Renal cortical epithelial cell (primary cell): ENCODE measurements at regions not wholly inside any gene's neighbourhood (a gene's known extent, or its start where the extent isn't known, plus 50 kb on each side); places are given as distances from the start of the nearest gene placed in this dataset.

Source experiments
- DNase-seq: peaks from one replicate; pipeline ENCODE4 v3.0.0-alpha.2; 2011; ENCODE audit warnings: low read depth

GRCh38 chr16:50994995-50995394 lies 156.1 kb downstream of the SALL1 start:
- DNase-seq = no peak

DNA sequence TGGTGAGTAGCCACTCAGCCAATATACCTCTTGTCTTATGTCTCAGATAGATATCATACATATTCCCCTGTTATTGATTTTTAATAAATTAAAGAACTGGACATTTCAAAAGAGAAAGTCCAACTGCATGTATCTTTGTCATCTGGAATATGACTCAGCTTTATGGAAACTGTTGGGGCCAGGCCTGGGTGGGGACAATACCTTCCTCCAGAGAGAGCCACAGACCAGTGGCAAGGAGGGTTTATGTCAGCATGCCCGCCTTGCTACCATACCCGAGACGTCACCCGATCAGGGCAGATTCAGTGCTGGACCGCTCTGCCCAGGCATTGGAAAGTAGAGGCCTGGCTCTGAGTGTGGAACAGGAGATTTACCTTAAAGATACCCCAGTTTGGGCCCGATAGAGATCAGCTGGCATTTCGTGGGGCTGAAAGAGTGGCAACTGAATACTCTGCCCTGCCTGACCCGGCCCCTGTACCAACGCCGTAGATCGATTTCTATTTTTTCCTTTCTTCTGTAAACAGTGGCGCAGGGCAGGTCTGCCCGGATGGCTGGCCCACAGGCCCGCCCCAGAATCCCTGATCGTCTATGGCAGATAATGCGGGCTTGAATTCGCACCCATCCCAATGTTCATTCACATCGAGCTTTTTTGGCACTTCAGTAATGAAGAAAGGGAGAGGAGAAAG lies 158.6 kb downstream of the SALL1 start:
- DNase-seq = no peak

- DNase-seq = no peak
Measured at GRCh38 chr16:50991436-50991835, 159.6 kb downstream of the SALL1 start.

GRCh38 chr16:50991006-50991405 lies 160.1 kb downstream of the SALL1 start:
- DNase-seq = no peak

DNA sequence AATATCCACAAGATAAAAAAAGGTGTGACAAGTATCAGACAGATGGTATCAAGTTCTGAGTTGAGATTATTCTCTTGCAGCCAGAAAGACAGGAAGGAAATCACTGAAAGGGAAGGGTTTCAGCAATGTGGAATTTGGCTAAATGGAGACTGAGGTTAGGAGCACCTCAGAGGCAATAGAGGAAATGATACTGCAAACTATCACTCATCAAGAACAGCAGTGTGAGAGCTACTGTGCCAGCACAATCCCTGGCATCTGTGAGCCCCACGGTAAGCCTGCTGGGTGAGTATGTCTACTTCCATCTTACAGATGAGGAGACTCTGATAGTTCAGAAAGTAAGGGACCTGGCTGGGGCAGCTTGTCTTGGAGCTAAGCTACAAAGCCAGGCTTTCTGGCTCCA lies 162.0 kb downstream of the SALL1 start:
- DNase-seq = no peak

- DNase-seq = no peak
Measured at GRCh38 chr16:50988441-50988840, 162.6 kb downstream of the SALL1 start.

- no peak for DNase-seq
Measured at GRCh38 chr16:50986453-50986852, 164.6 kb downstream of the SALL1 start.

- DNase-seq = no peak
Measured at GRCh38 chr16:50985733-50986132, 165.3 kb downstream of the SALL1 start.

- no peak for DNase-seq
Measured at GRCh38 chr16:50984688-50985087, 166.4 kb downstream of the SALL1 start.

- DNase-seq = no peak
Measured at GRCh38 chr16:50982808-50983207, 168.3 kb downstream of the SALL1 start.

GRCh38 chr16:50981951-50982350 lies 169.1 kb downstream of the SALL1 start:
- no peak for DNase-seq

GRCh38 chr16:50980666-50981065 lies 170.4 kb downstream of the SALL1 start:
- no peak for DNase-seq

GRCh38 chr16:50979806-50980620 lies 171.1 kb downstream of the SALL1 start:
- no peak for DNase-seq

- no peak for DNase-seq
Measured at GRCh38 chr16:50977138-50977537, 173.9 kb downstream of the SALL1 start.

DNA sequence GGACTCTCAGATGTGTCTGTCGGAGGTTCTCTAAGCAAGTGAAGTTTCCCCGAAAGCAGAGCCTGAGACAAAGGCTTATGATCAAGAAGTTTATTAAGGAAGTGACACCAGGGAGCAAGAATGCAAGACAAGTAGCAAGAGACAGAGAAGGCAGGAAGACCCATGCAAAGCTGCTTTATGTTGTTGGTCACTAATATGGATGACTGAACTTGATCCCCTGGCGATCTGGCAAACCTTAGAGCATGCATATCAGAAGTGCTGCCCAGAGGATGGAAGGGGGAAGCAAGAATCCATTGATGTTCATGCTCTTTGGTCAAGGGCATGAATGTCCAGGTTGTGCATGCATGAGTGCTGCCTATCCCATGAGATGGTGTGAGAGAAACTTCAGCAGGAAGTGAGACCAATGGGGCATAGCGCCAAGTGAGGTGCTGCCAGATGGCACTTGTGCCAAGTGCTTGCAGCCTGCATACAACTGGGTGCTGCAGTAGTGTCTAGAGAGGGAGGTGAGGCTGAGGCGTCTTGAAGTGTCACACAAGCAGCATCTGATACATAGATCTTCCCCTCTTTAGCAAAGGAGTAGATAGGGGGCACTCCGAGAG lies 176.5 kb downstream of the SALL1 start:
- peak; percentile 63 for DNase-seq

- peak; percentile 37 for DNase-seq
Measured at GRCh38 chr16:50972876-50973275, 178.2 kb downstream of the SALL1 start.

DNA sequence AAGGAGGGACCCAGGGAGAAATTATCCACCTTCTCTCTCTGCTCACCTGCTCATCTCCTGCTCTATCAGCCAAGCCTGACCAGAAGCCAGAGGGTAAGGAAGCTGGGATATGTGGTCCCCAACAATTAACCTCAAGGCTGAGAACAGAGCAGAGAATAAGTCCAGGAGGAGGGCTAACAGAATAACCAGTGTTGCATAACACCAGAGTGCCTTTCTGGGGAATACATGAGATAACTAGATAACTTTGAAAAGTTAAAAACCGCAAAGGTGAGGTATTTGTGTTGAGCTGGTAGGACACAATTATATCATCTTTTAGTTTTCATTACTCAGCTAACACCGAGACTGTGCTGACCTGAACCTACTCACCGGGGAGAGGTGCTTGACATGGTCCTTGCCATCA lies 180.8 kb downstream of the SALL1 start:
- DNase-seq = peak; percentile 36

GRCh38 chr16:50967827-50968612 lies 183.1 kb downstream of the SALL1 start:
- DNase-seq = peak; percentile 48

- no peak for DNase-seq
Measured at GRCh38 chr16:50964491-50964890, 186.6 kb downstream of the SALL1 start.

GRCh38 chr16:50961952-50962351 lies 189.1 kb downstream of the SALL1 start:
- DNase-seq = peak; percentile 40

GRCh38 chr16:50960517-50961202 lies 190.4 kb downstream of the SALL1 start:
- peak; percentile 85 for DNase-seq

DNA sequence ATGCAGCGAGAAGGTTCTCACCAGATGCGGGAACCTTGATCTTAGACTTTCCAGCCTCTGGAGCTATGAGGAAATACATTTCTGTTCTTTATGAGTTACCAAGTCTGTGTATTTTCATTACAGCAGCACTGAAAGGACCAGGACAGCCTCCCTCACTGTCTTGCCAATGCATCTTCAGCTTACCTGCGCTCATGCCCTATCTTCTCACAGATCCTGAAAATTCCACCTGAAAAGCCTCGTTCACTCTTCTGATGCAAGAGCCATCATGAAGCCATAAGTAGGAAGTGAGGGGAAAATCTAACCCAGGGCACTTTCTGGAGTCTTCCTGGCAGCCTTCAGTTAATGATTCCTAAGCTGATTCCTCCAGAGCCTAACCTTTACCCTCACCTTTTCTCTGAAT lies 194.0 kb downstream of the SALL1 start:
- DNase-seq = peak; percentile 55
